ENCODE measurements at regions not wholly inside any gene's neighbourhood (a gene's known extent, or its start where the extent isn't known, plus 50 kb on each side); places are given as distances from the start of the nearest gene placed in this dataset.
"Not testable (repeated sequence)": the region's sequence is repeated elsewhere in the genome, so short reads cannot be mapped to it uniquely, and the experiment has no call there.

DNA sequence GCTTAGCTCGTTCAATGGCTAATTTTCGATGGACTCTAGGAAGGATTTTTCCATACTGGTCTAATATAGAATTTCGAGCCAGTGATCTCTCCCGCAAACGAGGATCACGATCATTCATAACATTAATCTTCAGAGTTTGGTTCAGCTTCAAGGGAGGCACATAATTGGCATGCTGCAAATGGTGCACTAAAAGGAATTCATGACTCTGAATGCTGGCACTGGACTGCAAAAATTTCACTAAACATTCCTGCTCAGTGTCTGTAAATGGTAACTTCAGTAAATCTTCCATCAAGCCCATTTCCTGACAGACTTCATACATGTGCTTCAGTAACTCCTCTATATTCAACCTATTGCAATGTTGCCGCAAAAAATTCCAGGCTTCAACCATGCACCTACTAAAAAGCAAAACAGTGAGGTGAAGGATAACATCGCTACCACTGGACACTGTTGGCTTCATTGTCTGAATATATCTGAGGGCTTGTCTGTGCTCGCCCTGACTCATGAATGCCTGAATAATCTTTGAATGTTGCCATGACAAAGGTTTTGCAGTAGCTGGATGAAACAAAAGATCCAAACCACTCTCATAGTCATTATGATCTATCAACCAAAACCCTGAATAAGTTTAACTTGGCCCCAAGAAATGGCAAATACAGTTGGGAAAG lies 88.7 kb downstream of the TBR1 start:
- TF ChIP-seq EZH2 (IDR thresholded peaks at IDR 0.05; ENCODE audit: low read length, missing control alignments), result not testable (repeated sequence)
- TF ChIP-seq, protein P1, sequence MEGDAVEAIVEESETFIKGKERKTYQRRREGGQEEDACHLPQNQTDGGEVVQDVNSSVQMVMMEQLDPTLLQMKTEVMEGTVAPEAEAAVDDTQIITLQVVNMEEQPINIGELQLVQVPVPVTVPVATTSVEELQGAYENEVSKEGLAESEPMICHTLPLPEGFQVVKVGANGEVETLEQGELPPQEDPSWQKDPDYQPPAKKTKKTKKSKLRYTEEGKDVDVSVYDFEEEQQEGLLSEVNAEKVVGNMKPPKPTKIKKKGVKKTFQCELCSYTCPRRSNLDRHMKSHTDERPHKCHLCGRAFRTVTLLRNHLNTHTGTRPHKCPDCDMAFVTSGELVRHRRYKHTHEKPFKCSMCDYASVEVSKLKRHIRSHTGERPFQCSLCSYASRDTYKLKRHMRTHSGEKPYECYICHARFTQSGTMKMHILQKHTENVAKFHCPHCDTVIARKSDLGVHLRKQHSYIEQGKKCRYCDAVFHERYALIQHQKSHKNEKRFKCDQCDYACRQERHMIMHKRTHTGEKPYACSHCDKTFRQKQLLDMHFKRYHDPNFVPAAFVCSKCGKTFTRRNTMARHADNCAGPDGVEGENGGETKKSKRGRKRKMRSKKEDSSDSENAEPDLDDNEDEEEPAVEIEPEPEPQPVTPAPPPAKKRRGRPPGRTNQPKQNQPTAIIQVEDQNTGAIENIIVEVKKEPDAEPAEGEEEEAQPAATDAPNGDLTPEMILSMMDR (conservative IDR thresholded peaks at IDR 0.05 in 1 of 2, IDR thresholded peaks at IDR 0.05 in 1 of 2; ENCODE audit: low read depth in 1 of 2, low read length in 2 of 2), result not testable (repeated sequence)

Data from fibroblast of lung (primary cell).